ENCODE measurements at regions not wholly inside any gene's neighbourhood (a gene's known extent, or its start where the extent isn't known, plus 50 kb on each side); places are given as distances from the start of the nearest gene placed in this dataset.

DNA sequence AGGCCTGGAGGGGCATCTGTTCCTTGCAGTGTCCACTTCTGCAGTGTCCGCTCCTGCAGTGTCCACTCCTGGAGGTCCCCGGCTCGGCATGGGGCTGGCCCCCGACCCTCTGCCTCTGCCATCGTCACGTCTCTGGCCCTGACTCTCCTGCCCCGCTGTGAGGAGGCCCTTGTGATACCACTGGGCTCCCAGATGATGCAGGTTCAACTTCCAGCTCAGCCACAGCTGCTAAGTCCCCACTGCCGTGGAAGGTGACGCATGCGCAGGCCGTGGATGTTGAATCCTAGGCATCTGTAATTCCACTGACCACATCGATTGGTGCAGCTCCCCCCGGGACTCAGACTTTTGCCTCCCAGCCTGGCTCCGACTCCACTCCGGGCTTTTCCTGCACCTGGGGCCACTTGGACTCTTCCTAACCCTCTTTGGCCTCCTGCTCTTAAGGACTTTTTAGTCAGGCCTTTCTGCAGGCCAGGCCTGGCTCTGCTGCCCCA lies 95.1 kb downstream of the GLRX3 start:
- H3K27me3 ChIP-seq (ENCODE audit: control insufficient read depth, extremely low read depth, insufficient read depth, low read length), result no peaks in the 10 kb centered on the region
- no peaks in the 10 kb centered on the region for H3K9me1 ChIP-seq (ENCODE audit: control insufficient read depth, extremely low read depth, insufficient read depth, low read length)
- no peaks in the 10 kb centered on the region for H3K79me2 ChIP-seq (ENCODE audit: control insufficient read depth, insufficient read depth, low read length)
- dilution Hi-C loops (cut with MboI; ENCODE audit: extremely low pct_ligation_motif_present, low sequenced_read_pairs), result no loop called here
- DNase-seq (ENCODE audit: low read depth, low spot score) (no peak), FAIRE-seq (no peak)
- H2AFZ ChIP-seq (ENCODE audit: control insufficient read depth, low read length), result no peak overlapping the region
- TF ChIP-seq, protein P1, sequence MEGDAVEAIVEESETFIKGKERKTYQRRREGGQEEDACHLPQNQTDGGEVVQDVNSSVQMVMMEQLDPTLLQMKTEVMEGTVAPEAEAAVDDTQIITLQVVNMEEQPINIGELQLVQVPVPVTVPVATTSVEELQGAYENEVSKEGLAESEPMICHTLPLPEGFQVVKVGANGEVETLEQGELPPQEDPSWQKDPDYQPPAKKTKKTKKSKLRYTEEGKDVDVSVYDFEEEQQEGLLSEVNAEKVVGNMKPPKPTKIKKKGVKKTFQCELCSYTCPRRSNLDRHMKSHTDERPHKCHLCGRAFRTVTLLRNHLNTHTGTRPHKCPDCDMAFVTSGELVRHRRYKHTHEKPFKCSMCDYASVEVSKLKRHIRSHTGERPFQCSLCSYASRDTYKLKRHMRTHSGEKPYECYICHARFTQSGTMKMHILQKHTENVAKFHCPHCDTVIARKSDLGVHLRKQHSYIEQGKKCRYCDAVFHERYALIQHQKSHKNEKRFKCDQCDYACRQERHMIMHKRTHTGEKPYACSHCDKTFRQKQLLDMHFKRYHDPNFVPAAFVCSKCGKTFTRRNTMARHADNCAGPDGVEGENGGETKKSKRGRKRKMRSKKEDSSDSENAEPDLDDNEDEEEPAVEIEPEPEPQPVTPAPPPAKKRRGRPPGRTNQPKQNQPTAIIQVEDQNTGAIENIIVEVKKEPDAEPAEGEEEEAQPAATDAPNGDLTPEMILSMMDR (optimal IDR thresholded peaks at IDR 0.05 in 1 of 3, IDR thresholded peaks at IDR 0.05 in 1 of 3, conservative IDR thresholded peaks at IDR 0.05 in 1 of 3; ENCODE audit: extremely low read depth in 1 of 3, insufficient read depth in 2 of 3, low read length in 3 of 3), result no peak
- no peak for TF ChIP-seq EZH2 (IDR thresholded peaks at IDR 0.05; ENCODE audit: low read length)
- H3K36me3 ChIP-seq (ENCODE audit: control insufficient read depth in 2 of 2, extremely low read depth in 1 of 2, insufficient read depth in 2 of 2, low read length in 2 of 2), result no peaks in the 10 kb centered on the region
- no peak overlapping the region for H3K27ac ChIP-seq (ENCODE audit: control insufficient read depth, insufficient read depth, low read length)
- H4K20me1 ChIP-seq (ENCODE audit: control insufficient read depth, extremely low read depth, insufficient read depth, low read length), result no peaks in the 10 kb centered on the region
- H3K9me3 ChIP-seq (ENCODE audit: control insufficient read depth, low read depth, low read length), result peaks cover 12% of the 10 kb centered on the region
- H3K4me1 ChIP-seq (ENCODE audit: control insufficient read depth, extremely low read depth, insufficient read depth, low read length), result no peaks in the 10 kb centered on the region
- H3K4me3 ChIP-seq (ENCODE audit: control insufficient read depth in 2 of 3, extremely low read depth in 1 of 3, insufficient read depth in 2 of 3, low read depth in 1 of 3, low read length in 3 of 3), result no peak overlapping the region
- H3K9ac ChIP-seq (ENCODE audit: control insufficient read depth, extremely low read depth, insufficient read depth, low read length), result no peak overlapping the region
- no peak overlapping the region for H3K4me2 ChIP-seq (ENCODE audit: control insufficient read depth, extremely low read depth, insufficient read depth, low read depth, low read length)

DNA sequence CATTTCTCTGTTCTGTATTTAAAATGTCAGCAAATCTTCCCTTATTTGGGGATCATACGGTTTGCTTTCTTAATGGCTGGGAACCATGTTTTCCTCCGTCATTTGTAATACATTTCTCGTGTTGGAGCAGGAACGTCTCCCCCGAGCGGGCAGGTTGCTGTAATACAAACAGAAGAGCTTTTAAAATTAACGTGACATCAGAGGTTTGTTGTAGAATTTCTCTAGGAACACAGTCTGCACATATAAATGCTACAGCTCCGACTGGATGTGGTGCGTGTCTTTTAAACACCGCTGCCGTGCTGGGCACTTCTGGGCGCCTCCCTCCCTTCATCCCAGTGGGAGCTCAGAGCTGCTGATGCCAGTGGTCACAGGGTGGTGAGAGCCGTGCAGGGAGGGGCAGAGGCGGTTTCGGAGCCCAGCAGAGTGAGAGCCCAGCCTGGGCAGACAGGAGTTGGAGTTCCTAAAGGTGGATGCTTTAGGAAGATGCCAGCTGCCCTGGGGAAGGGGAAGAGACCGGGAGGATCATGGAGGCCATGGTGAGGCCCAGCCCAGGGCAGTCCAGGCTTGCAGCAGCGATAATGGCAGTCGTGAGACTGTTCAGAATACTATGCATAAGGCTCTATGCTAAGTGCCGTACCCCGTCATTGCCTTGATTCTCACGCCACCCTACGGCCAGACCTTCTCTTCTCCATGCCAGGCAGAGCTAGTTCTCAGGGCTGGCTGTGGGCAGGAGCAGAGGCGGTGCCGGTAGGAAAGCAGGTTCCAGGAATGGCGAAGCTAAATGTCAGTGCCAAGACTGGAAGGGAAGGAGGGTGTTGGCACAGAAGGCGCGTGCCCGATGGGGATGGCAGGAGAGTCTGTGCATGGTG lies 96.2 kb downstream of the GLRX3 start:
- no peak overlapping the region for H2AFZ ChIP-seq (ENCODE audit: control insufficient read depth, low read length)
- peaks cover 10% of the 10 kb centered on the region for H3K9me3 ChIP-seq (ENCODE audit: control insufficient read depth, low read depth, low read length)
- H3K4me3 ChIP-seq (ENCODE audit: control insufficient read depth in 2 of 3, extremely low read depth in 1 of 3, insufficient read depth in 2 of 3, low read depth in 1 of 3, low read length in 3 of 3), result no peak overlapping the region
- dilution Hi-C loops (cut with MboI; ENCODE audit: extremely low pct_ligation_motif_present, low sequenced_read_pairs), result no loop called here
- no peaks in the 10 kb centered on the region for H3K79me2 ChIP-seq (ENCODE audit: control insufficient read depth, insufficient read depth, low read length)
- H3K9ac ChIP-seq (ENCODE audit: control insufficient read depth, extremely low read depth, insufficient read depth, low read length), result no peak overlapping the region
- no peak for FAIRE-seq
- no peaks in the 10 kb centered on the region for H4K20me1 ChIP-seq (ENCODE audit: control insufficient read depth, extremely low read depth, insufficient read depth, low read length)
- no peaks in the 10 kb centered on the region for H3K4me1 ChIP-seq (ENCODE audit: control insufficient read depth, extremely low read depth, insufficient read depth, low read length)
- no peak for DNase-seq (ENCODE audit: low read depth, low spot score)
- no peaks in the 10 kb centered on the region for H3K36me3 ChIP-seq (ENCODE audit: control insufficient read depth in 2 of 2, extremely low read depth in 1 of 2, insufficient read depth in 2 of 2, low read length in 2 of 2)
- H3K27ac ChIP-seq (ENCODE audit: control insufficient read depth, insufficient read depth, low read length), result no peak overlapping the region
- no peak overlapping the region for H3K4me2 ChIP-seq (ENCODE audit: control insufficient read depth, extremely low read depth, insufficient read depth, low read depth, low read length)
- TF ChIP-seq, protein P1 (optimal IDR thresholded peaks at IDR 0.05 in 1 of 3, IDR thresholded peaks at IDR 0.05 in 1 of 3, conservative IDR thresholded peaks at IDR 0.05 in 1 of 3; ENCODE audit: extremely low read depth in 1 of 3, insufficient read depth in 2 of 3, low read length in 3 of 3), result no peak
- TF ChIP-seq EZH2 (IDR thresholded peaks at IDR 0.05; ENCODE audit: low read length), result no peak
- no peaks in the 10 kb centered on the region for H3K27me3 ChIP-seq (ENCODE audit: control insufficient read depth, extremely low read depth, insufficient read depth, low read length)
- H3K9me1 ChIP-seq (ENCODE audit: control insufficient read depth, extremely low read depth, insufficient read depth, low read length), result no peaks in the 10 kb centered on the region
